GM19438 (cell line): ENCODE measurements at regions not wholly inside any gene's neighbourhood (a gene's known extent, or its start where the extent isn't known, plus 50 kb on each side); places are given as distances from the start of the nearest gene placed in this dataset.

Experiments
- ATAC-seq: cut with Tn5 transposase; IDR thresholded peaks from one replicate; pipeline ENCODE4 v1.9.1; 2021; ENCODE audit warnings: low read depth; ENCODE audit not compliant: unreplicated experiment

GRCh38 chr1:184919892-184920291 is 54.4 kb downstream of the NIBAN1 start:
- ATAC-seq, result no peak

- ATAC-seq, result no peak
Measured at GRCh38 chr1:184915463-184916090, 58.7 kb downstream of the NIBAN1 start.

GRCh38 chr1:184914149-184914548 is 60.2 kb downstream of the NIBAN1 start:
- no peak for ATAC-seq

GRCh38 chr1:184912392-184912791 is 61.9 kb downstream of the NIBAN1 start:
- ATAC-seq, result no peak

GRCh38 chr1:184911830-184912229 is 62.5 kb downstream of the NIBAN1 start:
- ATAC-seq, result no peak

GRCh38 chr1:184911103-184911745 is 63.1 kb downstream of the NIBAN1 start:
- no peak for ATAC-seq

GRCh38 chr1:184910691-184911091 is 63.6 kb downstream of the NIBAN1 start:
- no peak for ATAC-seq

- ATAC-seq, result no peak
Measured at GRCh38 chr1:184910005-184910404, 64.3 kb downstream of the NIBAN1 start.

- no peak for ATAC-seq
Measured at GRCh38 chr1:184909019-184909418, 65.3 kb downstream of the NIBAN1 start.

GRCh38 chr1:184908506-184908905 is 65.8 kb downstream of the NIBAN1 start:
- no peak for ATAC-seq

- no peak for ATAC-seq
Measured at GRCh38 chr1:184907500-184907899, 66.8 kb downstream of the NIBAN1 start.

GRCh38 chr1:184906761-184907160 is 67.5 kb downstream of the NIBAN1 start:
- no peak for ATAC-seq

GRCh38 chr1:184905601-184906322 is 68.5 kb downstream of the NIBAN1 start:
- no peak for ATAC-seq

- no peak for ATAC-seq
Measured at GRCh38 chr1:184903111-184903692, 71.1 kb downstream of the NIBAN1 start.

- ATAC-seq, result no peak
Measured at GRCh38 chr1:184900507-184900906, 73.8 kb downstream of the NIBAN1 start.

- no peak for ATAC-seq
Measured at GRCh38 chr1:184896000-184896399, 78.3 kb downstream of the NIBAN1 start.

GRCh38 chr1:184895086-184895485 is 79.2 kb downstream of the NIBAN1 start:
- ATAC-seq, result no peak

GRCh38 chr1:184893695-184894094 is 80.6 kb downstream of the NIBAN1 start:
- ATAC-seq, result no peak

- ATAC-seq, result no peak
Measured at GRCh38 chr1:184892116-184892515, 82.2 kb downstream of the NIBAN1 start.

GRCh38 chr1:184891440-184891839 is 82.9 kb downstream of the NIBAN1 start:
- ATAC-seq, result no peak

- no peak for ATAC-seq
Measured at GRCh38 chr1:184890539-184890973, 83.8 kb downstream of the NIBAN1 start.
